MV-4-11 (cell line): ENCODE measurements at regions not wholly inside any gene's neighbourhood (a gene's known extent, or its start where the extent isn't known, plus 50 kb on each side); places are given as distances from the start of the nearest gene placed in this dataset.

Experiments used
- DNase-seq: peaks from one replicate; lab custom pipeline; 2025; lab: John Stamatoyannopoulos, UW

GRCh38 chr1:232891656-232892317 lies 58.6 kb upstream of the NTPCR start:
- peak; percentile 51 for DNase-seq

GRCh38 chr1:232893481-232894313 lies 56.7 kb upstream of the NTPCR start:
- DNase-seq, result no peak

- DNase-seq, result no peak
Observed at GRCh38 chr1:232894436-232894835, 56.0 kb upstream of the NTPCR start.

GRCh38 chr1:232897949-232898465 lies 52.4 kb upstream of the NTPCR start:
- DNase-seq, result no peak

GRCh38 chr1:232899268-232899667 lies 51.1 kb upstream of the NTPCR start:
- no peak for DNase-seq

DNA sequence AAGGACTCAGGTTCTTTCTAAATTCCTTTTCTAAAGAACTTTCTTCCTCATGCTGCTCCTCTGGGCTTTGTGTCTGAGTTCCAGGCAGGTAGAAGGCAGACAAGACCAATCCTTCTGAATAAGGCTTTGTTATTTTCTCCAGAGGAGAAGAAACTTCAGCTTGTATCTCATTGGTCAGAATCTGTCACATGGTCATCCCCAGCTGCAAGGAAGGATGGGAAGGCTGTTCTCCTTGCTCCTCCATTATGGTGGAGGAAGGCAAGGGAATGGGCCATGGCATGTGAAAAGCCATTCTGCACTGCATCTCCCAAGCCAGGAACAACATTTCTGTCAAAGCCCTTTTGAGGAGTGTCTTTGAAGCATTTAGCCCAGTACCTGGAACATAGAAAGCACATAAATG lies 50.6 kb upstream of the NTPCR start:
- no peak for DNase-seq
